ENCODE measurements at regions not wholly inside any gene's neighbourhood (a gene's known extent, or its start where the extent isn't known, plus 50 kb on each side); places are given as distances from the start of the nearest gene placed in this dataset.

DNA sequence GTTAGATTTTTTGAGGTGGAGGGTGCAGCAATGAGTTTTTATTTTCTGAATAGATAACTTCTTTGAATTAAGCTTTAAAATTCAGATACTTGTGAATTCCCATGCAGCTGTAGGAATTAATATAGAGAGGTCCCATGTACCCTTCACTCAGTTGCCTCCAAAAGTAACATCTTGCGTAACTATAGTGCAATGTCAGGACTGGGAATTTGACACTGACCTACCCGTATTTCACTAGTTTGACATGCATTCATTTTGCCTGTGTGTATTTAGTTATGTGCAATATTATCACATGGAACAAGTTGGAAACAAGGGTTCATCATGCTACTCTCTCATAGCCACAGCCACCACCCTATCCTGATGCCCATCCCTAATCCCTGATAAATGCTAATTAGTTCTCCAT is 147.1 kb upstream of the IGFBP3 start:
- DNase-seq (no peak), ATAC-seq (replicated peaks in 1 of 4) (no peak)
- Histone ChIP-seq H3K27ac (ENCODE audit: low read length) (no peak overlapping the region), H3K4me1 (ENCODE audit: control insufficient read depth in 1 of 2, extremely low read depth in 1 of 2, insufficient read depth in 2 of 2, low read length in 2 of 2) (no peaks in the 10 kb centered on the region), H3K27me3 (replicated peaks in 1 of 2; ENCODE audit: control insufficient read depth in 2 of 2, extremely low read depth in 1 of 2, insufficient read depth in 2 of 2, low read length in 1 of 2) (no peaks in the 10 kb centered on the region), H3K36me3 (ENCODE audit: control insufficient read depth in 2 of 2, extremely low read depth in 1 of 2, insufficient read depth in 1 of 2, low read length in 1 of 2) (no peaks in the 10 kb centered on the region), H3K9me3 (no peaks in the 10 kb centered on the region), H3K4me3 (ENCODE audit: control insufficient read depth in 1 of 2, extremely low read depth in 1 of 2, low read length in 1 of 2) (no peak overlapping the region)
- Mint-ChIP-seq H3K4me1 (no peaks in the 10 kb centered on the region), H3K27ac (no peak overlapping the region), H3K4me3 (no peak overlapping the region), H3K36me3 (no peaks in the 10 kb centered on the region), H3K27me3 (no peaks in the 10 kb centered on the region), H3K9me3 (peaks cover 0 to 4% (median 0%) of the 10 kb centered on the region in 3 donors)
- ChIA-PET POLR2A (no interaction called here), CTCF (no interaction called here)
- WGBS (ENCODE audit: insufficient coverage) = no CpG with 5 or more reads among the region's 2 CpGs

DNA sequence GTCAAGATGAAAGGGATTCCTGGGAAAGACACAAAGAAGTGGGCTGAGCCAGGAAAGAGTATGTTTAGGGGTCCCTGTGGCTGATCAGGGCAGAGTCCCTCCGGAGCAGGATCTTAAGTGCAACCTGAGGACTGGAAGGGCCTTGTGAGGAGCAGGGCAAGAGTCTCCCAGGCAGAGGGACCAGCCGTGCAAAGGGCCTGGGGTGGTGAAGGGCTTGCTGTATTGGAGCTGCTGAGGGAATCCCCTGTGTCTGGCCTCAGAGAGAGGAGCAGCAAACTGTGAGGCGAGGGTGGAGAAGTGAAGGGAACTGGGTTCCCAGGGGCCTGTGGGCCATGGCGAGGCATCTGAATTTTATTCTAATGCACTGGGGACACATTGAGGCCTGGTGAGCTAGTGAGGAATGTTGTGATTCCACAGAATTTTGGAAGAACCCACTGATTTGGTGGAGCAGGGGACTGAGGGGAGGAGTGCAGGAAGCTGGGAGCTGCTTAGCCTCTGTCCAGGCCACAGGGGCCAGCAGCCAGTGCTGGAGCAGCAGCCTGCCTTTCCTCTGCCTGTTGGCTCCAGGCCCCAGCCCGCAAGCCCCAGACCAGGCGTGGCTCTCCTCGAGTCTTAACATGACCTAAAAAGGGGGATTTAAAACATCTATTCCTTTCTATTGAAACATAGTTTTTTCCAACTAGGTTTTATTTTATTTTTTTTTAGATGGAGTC is 138.4 kb upstream of the IGFBP3 start:
- Histone ChIP-seq H3K27ac (ENCODE audit: low read length) (no peak overlapping the region), H3K4me1 (ENCODE audit: control insufficient read depth in 1 of 2, extremely low read depth in 1 of 2, insufficient read depth in 2 of 2, low read length in 2 of 2) (no peaks in the 10 kb centered on the region), H3K9me3 (no peaks in the 10 kb centered on the region), H3K27me3 (replicated peaks in 1 of 2; ENCODE audit: control insufficient read depth in 2 of 2, extremely low read depth in 1 of 2, insufficient read depth in 2 of 2, low read length in 1 of 2) (no peaks in the 10 kb centered on the region), H3K36me3 (ENCODE audit: control insufficient read depth in 2 of 2, extremely low read depth in 1 of 2, insufficient read depth in 1 of 2, low read length in 1 of 2) (no peaks in the 10 kb centered on the region), H3K4me3 (ENCODE audit: control insufficient read depth in 1 of 2, extremely low read depth in 1 of 2, low read length in 1 of 2) (no peak overlapping the region)
- ATAC-seq (replicated peaks in 1 of 4) (no peak), DNase-seq (no peak)
- H3K27ac Mint-ChIP-seq = no peak overlapping the region
- 74% methylated on average over 4 of the region's 7 CpGs for WGBS (ENCODE audit: insufficient coverage)
- peaks cover 0 to 5% (median 2%) of the 10 kb centered on the region in 3 donors for H3K9me3 Mint-ChIP-seq
- H3K4me3 Mint-ChIP-seq = no peak overlapping the region
- no peaks in the 10 kb centered on the region for H3K27me3 Mint-ChIP-seq
- POLR2A ChIA-PET = no interaction called here
- no peaks in the 10 kb centered on the region for H3K36me3 Mint-ChIP-seq
- CTCF ChIA-PET = no interaction called here
- no peaks in the 10 kb centered on the region for H3K4me1 Mint-ChIP-seq

DNA sequence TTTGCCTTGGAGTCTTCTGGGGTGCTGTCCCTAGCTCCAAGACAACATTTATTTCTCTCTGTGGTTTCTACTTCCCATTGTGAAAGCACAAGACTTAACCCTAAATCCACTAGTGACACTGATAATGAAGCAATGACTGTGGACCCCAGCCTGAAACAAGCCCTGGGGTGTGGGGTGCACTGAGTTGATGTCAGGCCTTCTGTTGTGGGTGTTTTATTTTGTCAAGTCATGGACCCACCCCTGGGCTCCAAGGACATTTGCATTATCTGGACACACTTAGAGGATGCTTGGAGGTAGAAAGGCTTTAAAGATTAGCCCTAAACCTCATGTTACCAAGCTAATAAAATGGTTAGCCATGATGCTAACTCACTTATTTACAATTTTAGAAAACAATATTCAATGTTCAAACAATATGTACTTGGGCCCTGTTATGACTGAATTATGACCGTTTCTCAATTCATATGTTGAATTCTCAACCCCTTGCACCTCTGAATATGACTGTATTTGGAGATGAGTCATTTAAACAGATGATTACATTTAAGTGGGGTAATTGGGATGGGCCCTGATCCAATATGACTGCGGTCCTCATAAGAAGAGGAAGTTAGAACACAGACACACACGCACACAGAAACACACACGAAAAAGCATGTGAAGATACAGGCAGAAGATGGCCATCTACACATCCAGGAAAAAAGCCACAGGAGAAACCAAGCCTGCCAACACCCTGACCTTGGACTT is 137.2 kb upstream of the IGFBP3 start:
- POLR2A ChIA-PET = no interaction called here
- no peaks in the 10 kb centered on the region for H3K36me3 Mint-ChIP-seq
- 81% methylated on average over 2 of the region's 4 CpGs for whole genome bisulfite sequencing (ENCODE audit: insufficient coverage)

DNA sequence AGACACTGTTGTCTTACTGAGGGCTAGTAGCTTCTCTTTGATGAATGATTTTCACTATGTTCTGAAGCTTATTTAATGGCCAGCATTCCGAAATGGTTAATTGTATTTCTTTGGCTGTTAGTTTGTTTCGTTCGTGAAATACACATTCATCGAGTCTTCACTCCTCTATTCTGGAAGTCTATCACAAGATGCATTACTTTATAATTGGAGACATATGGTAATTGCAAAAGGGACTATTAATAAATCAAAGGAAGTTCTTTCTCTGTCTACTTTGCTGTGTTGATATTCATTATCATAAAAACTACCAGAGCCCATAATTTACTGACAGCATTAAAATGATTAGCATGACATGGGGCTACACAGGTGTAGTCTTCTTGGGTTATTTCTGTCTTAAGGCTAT is 133.8 kb upstream of the IGFBP3 start:
- no peaks in the 10 kb centered on the region for H3K4me1 Mint-ChIP-seq
- no peaks in the 10 kb centered on the region for H3K36me3 Mint-ChIP-seq
- CTCF ChIA-PET = no interaction called here
- no peaks in the 10 kb centered on the region for H3K9me3 ChIP-seq
- H3K27me3 ChIP-seq (replicated peaks in 1 of 2; ENCODE audit: control insufficient read depth in 2 of 2, extremely low read depth in 1 of 2, insufficient read depth in 2 of 2, low read length in 1 of 2) = no peaks in the 10 kb centered on the region
- ATAC-seq (replicated peaks in 1 of 4) (no peak), DNase-seq (no peak)
- no peak overlapping the region for H3K4me3 ChIP-seq (ENCODE audit: control insufficient read depth in 1 of 2, extremely low read depth in 1 of 2, low read length in 1 of 2)
- no peak overlapping the region for H3K4me3 Mint-ChIP-seq
- no peaks in the 10 kb centered on the region for H3K27me3 Mint-ChIP-seq
- H3K27ac ChIP-seq (ENCODE audit: low read length) = no peak overlapping the region
- H3K27ac Mint-ChIP-seq = no peak overlapping the region
- H3K9me3 Mint-ChIP-seq = peaks cover 0 to 5% (median 0%) of the 10 kb centered on the region in 3 donors
- WGBS (ENCODE audit: insufficient coverage) = no CpG with 5 or more reads among the region's 4 CpGs
- POLR2A ChIA-PET = no interaction called here
- no peaks in the 10 kb centered on the region for H3K36me3 ChIP-seq (ENCODE audit: control insufficient read depth in 2 of 2, extremely low read depth in 1 of 2, insufficient read depth in 1 of 2, low read length in 1 of 2)
- H3K4me1 ChIP-seq (ENCODE audit: control insufficient read depth in 1 of 2, extremely low read depth in 1 of 2, insufficient read depth in 2 of 2, low read length in 2 of 2) = no peaks in the 10 kb centered on the region

More for the DNA sequence above, 137.2 kb upstream of the IGFBP3 start:
- Histone ChIP-seq H3K4me1 (ENCODE audit: control insufficient read depth in 1 of 2, extremely low read depth in 1 of 2, insufficient read depth in 2 of 2, low read length in 2 of 2) (no peaks in the 10 kb centered on the region), H3K4me3 (ENCODE audit: control insufficient read depth in 1 of 2, extremely low read depth in 1 of 2, low read length in 1 of 2) (no peak overlapping the region), H3K27ac (ENCODE audit: low read length) (no peak overlapping the region), H3K36me3 (ENCODE audit: control insufficient read depth in 2 of 2, extremely low read depth in 1 of 2, insufficient read depth in 1 of 2, low read length in 1 of 2) (no peaks in the 10 kb centered on the region), H3K27me3 (replicated peaks in 1 of 2; ENCODE audit: control insufficient read depth in 2 of 2, extremely low read depth in 1 of 2, insufficient read depth in 2 of 2, low read length in 1 of 2) (no peaks in the 10 kb centered on the region), H3K9me3 (no peaks in the 10 kb centered on the region)
- ATAC-seq (replicated peaks in 1 of 4) (no peak), DNase-seq (no peak)
- H3K4me3 Mint-ChIP-seq = no peak overlapping the region
- H3K9me3 Mint-ChIP-seq = peaks cover 0 to 5% (median 2%) of the 10 kb centered on the region in 3 donors
- no peaks in the 10 kb centered on the region for H3K27me3 Mint-ChIP-seq
- CTCF ChIA-PET = no interaction called here
- H3K4me1 Mint-ChIP-seq = no peaks in the 10 kb centered on the region
- H3K27ac Mint-ChIP-seq = no peak overlapping the region

DNA sequence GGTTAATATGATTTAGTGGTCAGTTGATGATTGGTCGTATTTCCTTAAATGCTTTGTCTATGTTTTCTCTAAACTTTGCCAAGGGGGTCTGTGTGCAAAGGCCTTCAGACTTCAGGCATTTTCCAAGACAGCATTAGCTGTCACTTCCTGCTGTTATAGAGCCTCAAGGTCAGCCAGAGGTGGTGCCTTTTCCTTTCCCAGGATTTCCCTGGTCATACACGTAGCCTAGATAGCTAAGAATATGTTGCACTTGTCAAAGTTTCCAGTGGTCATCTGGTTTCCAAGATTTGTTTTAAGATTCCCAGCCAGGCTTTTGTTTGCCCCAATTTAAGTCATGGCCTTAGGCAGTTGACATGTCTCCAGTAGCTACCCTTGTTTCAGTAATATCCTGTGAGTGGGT is 133.2 kb upstream of the IGFBP3 start:
- Mint-ChIP-seq H3K4me1 (no peaks in the 10 kb centered on the region), H3K36me3 (no peaks in the 10 kb centered on the region), H3K27ac (no peak overlapping the region), H3K4me3 (no peak overlapping the region), H3K9me3 (peaks cover 0 to 4% (median 0%) of the 10 kb centered on the region in 3 donors), H3K27me3 (no peaks in the 10 kb centered on the region)
- H3K36me3 ChIP-seq (ENCODE audit: control insufficient read depth in 2 of 2, extremely low read depth in 1 of 2, insufficient read depth in 1 of 2, low read length in 1 of 2) = no peaks in the 10 kb centered on the region
- no peaks in the 10 kb centered on the region for H3K4me1 ChIP-seq (ENCODE audit: control insufficient read depth in 1 of 2, extremely low read depth in 1 of 2, insufficient read depth in 2 of 2, low read length in 2 of 2)
- H3K9me3 ChIP-seq = no peaks in the 10 kb centered on the region
- DNase-seq (no peak), ATAC-seq (replicated peaks in 1 of 4) (no peak)
- no CpG with 5 or more reads among the region's 2 CpGs for WGBS (ENCODE audit: insufficient coverage)
- H3K27me3 ChIP-seq (replicated peaks in 1 of 2; ENCODE audit: control insufficient read depth in 2 of 2, extremely low read depth in 1 of 2, insufficient read depth in 2 of 2, low read length in 1 of 2) = no peaks in the 10 kb centered on the region
- ChIA-PET CTCF (no interaction called here), POLR2A (no interaction called here)
- no peak overlapping the region for H3K4me3 ChIP-seq (ENCODE audit: control insufficient read depth in 1 of 2, extremely low read depth in 1 of 2, low read length in 1 of 2)
- no peak overlapping the region for H3K27ac ChIP-seq (ENCODE audit: low read length)

DNA sequence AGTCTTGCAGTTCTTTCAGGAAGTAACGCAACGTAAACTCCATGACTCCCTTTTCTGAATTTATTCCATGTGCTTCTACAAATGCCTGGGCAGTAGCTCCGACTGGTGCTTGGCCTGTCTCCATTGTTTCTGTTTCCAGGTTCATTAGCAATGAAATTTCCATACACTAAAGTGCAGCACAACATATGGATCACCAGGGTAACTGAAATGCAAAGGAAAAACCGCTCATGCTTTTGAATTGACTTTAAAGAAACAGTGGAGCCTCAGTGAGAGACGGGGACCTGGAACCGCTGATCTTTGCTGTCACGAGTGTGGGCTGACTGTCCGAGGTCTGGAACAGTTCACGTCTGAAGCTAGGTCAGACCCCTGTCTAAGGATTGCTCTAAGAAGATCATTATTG is 126.5 kb upstream of the IGFBP3 start:
- no peaks in the 10 kb centered on the region for H3K9me3 ChIP-seq
- no peaks in the 10 kb centered on the region for H3K36me3 ChIP-seq (ENCODE audit: control insufficient read depth in 2 of 2, extremely low read depth in 1 of 2, insufficient read depth in 1 of 2, low read length in 1 of 2)
- 88% methylated on average over 8 of the region's 9 CpGs for WGBS (ENCODE audit: insufficient coverage)
- Mint-ChIP-seq H3K9me3 (peaks cover 0 to 3% (median 2%) of the 10 kb centered on the region in 3 donors), H3K27me3 (no peaks in the 10 kb centered on the region), H3K27ac (no peak overlapping the region), H3K36me3 (no peaks in the 10 kb centered on the region), H3K4me1 (no peaks in the 10 kb centered on the region), H3K4me3 (no peak overlapping the region)
- ATAC-seq (replicated peaks in 1 of 4) (no peak), DNase-seq (no peak)
- CTCF ChIA-PET = no interaction called here
- no peak overlapping the region for H3K4me3 ChIP-seq (ENCODE audit: control insufficient read depth in 1 of 2, extremely low read depth in 1 of 2, low read length in 1 of 2)
- no peaks in the 10 kb centered on the region for H3K27me3 ChIP-seq (replicated peaks in 1 of 2; ENCODE audit: control insufficient read depth in 2 of 2, extremely low read depth in 1 of 2, insufficient read depth in 2 of 2, low read length in 1 of 2)
- no peak overlapping the region for H3K27ac ChIP-seq (ENCODE audit: low read length)
- no peaks in the 10 kb centered on the region for H3K4me1 ChIP-seq (ENCODE audit: control insufficient read depth in 1 of 2, extremely low read depth in 1 of 2, insufficient read depth in 2 of 2, low read length in 2 of 2)
- POLR2A ChIA-PET = no interaction called here

Data from T-cell (primary cell).